NCI-H2107 (cell line): ENCODE measurements at regions not wholly inside any gene's neighbourhood (a gene's known extent, or its start where the extent isn't known, plus 50 kb on each side); places are given as distances from the start of the nearest gene placed in this dataset.

ENCODE experiments used
- DNase-seq: peaks from one replicate; lab custom pipeline; 2025; lab: John Stamatoyannopoulos, UW

DNA sequence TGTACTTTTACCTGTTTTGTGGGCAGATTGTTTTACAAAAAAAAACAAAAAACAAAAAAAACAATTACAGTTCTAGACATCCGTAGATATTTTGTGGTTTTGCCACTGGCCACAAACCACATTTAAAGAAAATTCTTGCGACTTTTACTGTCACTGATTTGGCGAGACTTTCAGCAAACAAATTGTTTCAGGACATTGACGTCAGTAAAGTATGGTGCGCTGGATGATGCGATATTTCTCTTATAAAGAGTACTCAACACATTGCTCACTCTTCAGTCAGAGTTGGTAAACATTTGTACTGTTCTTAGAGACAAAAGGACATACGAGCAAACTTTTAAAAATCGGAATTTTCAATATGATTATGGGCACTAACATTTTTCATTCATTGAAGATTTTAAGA, 229.8 kb downstream of the HAO1 start:
- DNase-seq = no peak

DNA sequence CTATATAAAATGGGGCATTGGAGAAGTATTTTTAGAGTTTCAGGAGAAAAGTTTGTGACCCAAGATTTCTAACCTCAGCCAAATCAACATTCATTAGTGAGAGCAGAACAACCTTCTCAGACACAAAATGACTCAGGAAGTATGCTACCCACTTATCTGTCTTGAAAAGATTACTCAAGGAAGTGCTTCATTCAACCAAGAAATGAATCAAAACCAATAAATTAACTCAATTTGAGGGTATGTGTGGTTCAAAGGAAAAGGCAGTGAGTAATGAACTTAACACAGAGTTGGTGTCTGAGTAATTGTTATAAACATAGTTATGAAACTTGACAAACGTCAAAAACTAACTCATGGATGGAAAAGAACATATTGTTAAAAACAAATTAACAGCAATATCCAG, 227.6 kb downstream of the HAO1 start:
- DNase-seq = no peak

DNA sequence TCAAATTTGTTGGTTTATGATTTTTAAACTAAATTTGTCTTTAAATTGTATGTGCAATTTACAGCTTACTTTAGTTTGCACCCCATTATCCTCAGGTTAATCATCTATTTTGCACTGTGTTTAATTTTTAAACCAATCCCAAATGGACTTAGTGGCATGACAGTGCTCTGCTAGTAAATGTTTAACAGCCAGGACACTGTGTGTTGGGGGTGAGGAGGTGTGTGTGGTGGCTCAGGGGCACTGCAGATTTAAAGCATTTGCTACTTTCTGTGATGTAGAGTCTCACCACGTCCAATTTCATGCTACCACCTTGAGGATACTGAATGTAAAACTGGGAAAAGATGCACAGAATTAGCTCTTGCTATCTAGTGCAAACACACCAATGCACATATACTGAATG, 225.7 kb downstream of the HAO1 start:
- no peak for DNase-seq

GRCh38 chr20:7716286-7716972, 223.8 kb downstream of the HAO1 start:
- DNase-seq = no peak

GRCh38 chr20:7722564-7722963, 217.7 kb downstream of the HAO1 start:
- DNase-seq = no peak

DNA sequence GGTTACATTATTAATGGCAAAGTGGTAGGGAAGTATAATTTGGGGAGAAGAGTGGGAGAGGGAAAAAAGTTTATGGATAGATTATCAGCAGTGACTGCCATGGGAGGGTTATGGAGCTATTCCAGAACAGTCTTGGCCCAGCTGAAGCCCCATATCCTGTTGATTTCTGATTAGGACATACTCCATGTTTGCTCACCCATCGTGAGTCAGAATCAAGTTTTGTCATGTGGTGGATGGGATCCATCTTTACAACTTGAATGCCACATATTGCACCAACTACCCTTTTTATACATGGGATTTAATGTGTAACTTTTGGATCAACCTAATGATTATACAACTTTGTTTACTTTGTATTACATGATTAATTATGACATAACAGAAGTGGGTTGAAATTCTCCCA, 217.0 kb downstream of the HAO1 start:
- DNase-seq = no peak

- DNase-seq = no peak
Measured at GRCh38 chr20:7728338-7728737, 211.9 kb downstream of the HAO1 start.

DNA sequence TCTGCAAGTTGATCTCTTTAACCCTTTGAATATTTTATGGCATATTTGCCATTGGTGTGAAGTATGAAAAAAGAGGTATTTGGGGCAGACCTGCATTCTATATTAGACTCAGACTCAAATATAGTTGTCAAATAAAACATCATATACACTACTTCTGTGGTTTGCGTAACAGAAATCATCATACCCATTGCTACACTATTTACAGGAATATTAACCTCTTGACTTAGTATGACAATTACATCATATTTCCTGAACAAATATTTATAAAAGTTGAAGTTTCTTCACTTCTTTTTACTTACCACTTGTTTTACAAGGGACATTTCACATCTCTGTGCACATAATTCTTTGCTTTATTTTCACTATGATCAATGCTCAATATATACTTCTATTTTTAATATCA, 206.0 kb downstream of the HAO1 start:
- no peak for DNase-seq

- DNase-seq = no peak
Measured at GRCh38 chr20:7736336-7736735, 203.9 kb downstream of the HAO1 start.

DNA sequence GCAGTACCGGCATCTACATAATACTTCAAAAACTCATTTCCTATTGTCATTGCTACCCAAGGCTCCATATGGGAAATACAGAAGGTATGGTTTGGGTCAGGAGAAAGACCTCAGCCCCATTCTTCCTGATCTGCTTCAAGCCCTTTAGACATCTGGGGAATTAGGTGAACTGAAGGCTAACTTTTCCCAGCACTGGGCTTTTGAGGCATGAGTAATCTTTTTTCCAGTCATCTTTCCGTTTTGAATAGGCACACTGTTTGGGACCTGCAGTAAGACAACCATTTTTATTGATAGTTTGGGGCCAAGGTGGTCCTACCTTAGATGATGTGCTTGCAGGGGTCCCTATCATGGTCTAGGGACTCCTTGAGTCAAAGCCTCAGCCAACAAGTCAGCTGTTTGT, 198.4 kb downstream of the HAO1 start:
- DNase-seq = no peak

DNA sequence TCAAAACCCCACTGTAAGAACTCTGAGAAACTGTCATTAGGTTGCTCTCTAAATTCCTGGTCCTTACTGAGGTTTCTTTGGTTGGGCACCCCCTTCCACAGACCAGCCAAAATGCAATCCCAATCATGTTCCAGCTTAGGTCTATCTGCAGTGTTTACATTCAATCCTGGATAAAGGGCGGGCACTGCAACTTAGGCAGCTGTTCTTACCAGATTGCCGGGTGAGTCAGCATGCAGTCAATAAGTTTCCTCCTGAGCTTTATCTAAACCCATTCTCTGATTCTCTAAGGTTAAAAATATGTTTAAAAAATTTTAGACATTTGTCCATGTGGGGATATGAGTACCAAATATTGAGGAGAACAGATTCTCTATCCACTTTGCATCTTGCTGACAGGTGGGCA, 197.8 kb downstream of the HAO1 start:
- DNase-seq = no peak

GRCh38 chr20:7744411-7744810, 195.8 kb downstream of the HAO1 start:
- no peak for DNase-seq

GRCh38 chr20:7748624-7749023, 191.6 kb downstream of the HAO1 start:
- no peak for DNase-seq

- DNase-seq = no peak
Measured at GRCh38 chr20:7754102-7754501, 186.2 kb downstream of the HAO1 start.

GRCh38 chr20:7758406-7758805, 181.9 kb downstream of the HAO1 start:
- DNase-seq = no peak

GRCh38 chr20:7760247-7761031, 179.8 kb downstream of the HAO1 start:
- no peak for DNase-seq

GRCh38 chr20:7765221-7765620, 175.0 kb downstream of the HAO1 start:
- DNase-seq = no peak

DNA sequence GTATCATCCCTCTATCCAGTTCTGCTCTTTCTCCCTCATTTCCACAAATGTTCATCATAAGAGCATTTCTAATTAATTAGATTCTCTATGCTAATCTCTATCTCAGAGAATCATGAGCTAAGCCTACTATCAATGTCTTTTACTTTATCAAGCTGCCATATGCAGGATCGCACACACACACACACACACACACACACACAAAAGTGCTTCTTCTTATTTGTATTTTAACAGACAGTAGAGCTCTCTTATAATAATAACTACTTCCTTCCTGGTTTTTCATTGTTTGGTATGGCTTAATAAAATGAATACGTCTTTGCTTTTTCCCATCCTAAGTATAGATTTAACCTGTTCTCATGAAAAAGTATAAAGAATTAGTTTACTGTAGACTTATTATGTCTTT, 170.2 kb downstream of the HAO1 start:
- DNase-seq = no peak

DNA sequence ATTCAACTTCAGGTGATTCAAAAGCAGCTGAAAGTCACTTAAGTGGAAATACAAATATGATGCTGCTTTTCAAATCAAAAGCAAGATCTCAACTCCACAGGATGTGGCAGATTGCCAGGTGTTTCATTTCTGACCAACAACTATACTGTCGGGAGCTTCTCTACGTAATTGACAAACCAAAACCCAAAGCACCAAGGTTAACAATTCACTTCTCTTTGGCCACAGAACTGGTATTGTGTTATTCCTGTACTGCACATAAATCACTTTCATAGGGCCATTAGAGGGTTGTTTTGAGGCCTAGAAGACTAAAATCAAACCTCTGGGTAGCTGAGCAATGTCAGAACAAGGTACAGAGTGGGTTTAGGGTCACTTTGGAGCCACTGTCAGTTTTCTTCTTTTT, 169.7 kb downstream of the HAO1 start:
- DNase-seq = peak; percentile 22

DNA sequence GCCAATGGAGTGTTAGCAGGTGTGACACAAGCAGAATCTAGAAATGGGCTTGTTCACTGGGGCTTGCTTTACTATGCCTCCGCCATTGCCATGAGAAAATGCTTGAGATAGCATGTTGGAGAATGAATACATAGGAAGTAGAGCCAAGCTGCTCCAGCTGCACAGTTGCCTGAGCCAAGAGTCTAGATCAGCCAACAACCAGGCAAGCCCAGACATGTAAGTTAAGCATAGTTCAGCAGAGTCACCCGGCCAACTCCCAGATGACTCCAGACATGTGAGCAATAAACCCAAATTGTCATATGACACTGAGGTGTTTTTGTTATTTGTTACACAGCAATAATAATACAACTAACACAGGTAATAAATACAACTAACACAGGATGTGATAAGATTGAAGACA, 167.9 kb downstream of the HAO1 start:
- DNase-seq = no peak

- no peak for DNase-seq
Measured at GRCh38 chr20:7773511-7773910, 166.7 kb downstream of the HAO1 start.

DNA sequence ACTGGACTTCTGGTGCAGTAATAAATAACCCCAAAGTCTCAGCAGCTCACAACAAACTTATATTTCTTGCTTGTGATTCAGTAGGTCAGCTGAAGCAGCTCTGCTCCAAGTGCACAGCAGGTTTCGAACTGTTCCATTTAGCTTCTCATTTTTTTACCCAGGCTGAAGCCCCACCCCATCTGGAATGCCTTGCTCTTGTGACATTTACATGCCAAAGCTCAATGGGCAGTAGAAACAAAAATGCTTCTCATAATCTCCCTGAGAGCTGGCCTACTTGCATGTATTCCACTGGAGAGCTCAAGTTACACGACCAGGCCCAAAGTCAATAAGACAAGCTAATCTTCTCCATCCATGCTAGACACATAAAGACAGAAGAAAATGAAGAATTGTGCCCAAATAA, 165.2 kb downstream of the HAO1 start:
- no peak for DNase-seq

- no peak for DNase-seq
Measured at GRCh38 chr20:7776148-7776547, 164.1 kb downstream of the HAO1 start.

DNA sequence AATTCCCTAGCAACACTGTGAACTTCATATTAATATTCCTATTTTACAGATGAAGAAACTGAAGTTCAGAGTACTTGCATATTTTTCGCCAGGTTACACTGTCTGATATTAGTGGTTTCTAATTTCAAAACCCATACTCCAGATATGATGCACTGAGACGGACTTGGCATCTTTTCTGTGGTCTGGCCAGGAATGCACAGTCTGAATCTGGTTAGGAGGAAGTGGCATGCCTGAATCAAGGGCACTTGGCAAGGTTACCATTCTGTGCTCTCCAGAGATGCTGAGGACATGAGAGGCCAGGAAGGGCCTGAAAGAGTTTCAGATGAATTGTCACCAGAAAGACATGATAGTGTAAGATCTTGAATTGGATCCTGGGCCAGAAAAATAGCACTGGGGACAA, 150.1 kb downstream of the HAO1 start:
- DNase-seq = no peak
